HG02763 (cell line): ENCODE measurements at regions not wholly inside any gene's neighbourhood (a gene's known extent, or its start where the extent isn't known, plus 50 kb on each side); places are given as distances from the start of the nearest gene placed in this dataset.

Experiments used
- ATAC-seq: cut with Tn5 transposase; IDR thresholded peaks from one replicate; pipeline ENCODE4 v1.9.1; 2021; ENCODE audit warnings: mild to moderate bottlenecking, moderate library complexity; ENCODE audit not compliant: unreplicated experiment

GRCh38 chr2:207235621-207236020 lies 69.9 kb upstream of the KLF7 start:
- no peak for ATAC-seq

GRCh38 chr2:207236156-207236935 lies 70.6 kb upstream of the KLF7 start:
- no peak for ATAC-seq

GRCh38 chr2:207238831-207239701 lies 73.3 kb upstream of the KLF7 start:
- no peak for ATAC-seq

- peak; percentile 61 for ATAC-seq
These were observed 74.2 kb upstream of the KLF7 start for GRCh38 chr2:207239754-207240494.

GRCh38 chr2:207240649-207241048 lies 74.9 kb upstream of the KLF7 start:
- ATAC-seq = no peak

GRCh38 chr2:207241198-207241597 lies 75.5 kb upstream of the KLF7 start:
- ATAC-seq = no peak

- no peak for ATAC-seq
These were observed 77.9 kb upstream of the KLF7 start for GRCh38 chr2:207243601-207244000.

- ATAC-seq = no peak
These were observed 79.5 kb upstream of the KLF7 start for GRCh38 chr2:207244971-207245925.

GRCh38 chr2:207248702-207249377 lies 83.1 kb upstream of the KLF7 start:
- ATAC-seq = no peak

GRCh38 chr2:207251022-207251421 lies 85.3 kb upstream of the KLF7 start:
- no peak for ATAC-seq

- ATAC-seq = no peak
These were observed 85.9 kb upstream of the KLF7 start for GRCh38 chr2:207251573-207252192.

GRCh38 chr2:207252416-207252815 lies 86.7 kb upstream of the KLF7 start:
- no peak for ATAC-seq

- no peak for ATAC-seq
These were observed 87.4 kb upstream of the KLF7 start for GRCh38 chr2:207252979-207253645.

- ATAC-seq = no peak
These were observed 88.1 kb upstream of the KLF7 start for GRCh38 chr2:207253666-207254345.

- ATAC-seq = no peak
These were observed 89.1 kb upstream of the KLF7 start for GRCh38 chr2:207254591-207255464.

GRCh38 chr2:207255565-207256470 lies 90.1 kb upstream of the KLF7 start:
- no peak for ATAC-seq
